Right lobe of liver (tissue), 4 donors: ENCODE measurements at regions not wholly inside any gene's neighbourhood (a gene's known extent, or its start where the extent isn't known, plus 50 kb on each side); places are given as distances from the start of the nearest gene placed in this dataset.

Experiments
- POLR2A ChIP-seq: fragments of 450-650 bp; IDR thresholded peaks from one replicate; pipeline ENCODE4 v1.6.1; 2017; ENCODE audit warnings: antibody characterized with exemption, mild to moderate bottlenecking
- TF ChIP-seq, protein P1 (sequence below), 4 donors: fragments of 200-600 bp in 3 of 4; fragments of 450-650 bp in 1 of 4; IDR thresholded peaks; one replicate each; pipeline versions ENCODE4 v1.5.1 to v1.8.0; 2016 to 2022; ENCODE audit warnings: antibody characterized with exemption in 4 of 4, mild to moderate bottlenecking in 2 of 4
- donor health status: DM: no; HTN: no; CAD: no.
- donor health status: DM: no; HTN: no; CAD: no.
- donor health status: DM: no; HTN: yes; CAD: no.

DNA sequence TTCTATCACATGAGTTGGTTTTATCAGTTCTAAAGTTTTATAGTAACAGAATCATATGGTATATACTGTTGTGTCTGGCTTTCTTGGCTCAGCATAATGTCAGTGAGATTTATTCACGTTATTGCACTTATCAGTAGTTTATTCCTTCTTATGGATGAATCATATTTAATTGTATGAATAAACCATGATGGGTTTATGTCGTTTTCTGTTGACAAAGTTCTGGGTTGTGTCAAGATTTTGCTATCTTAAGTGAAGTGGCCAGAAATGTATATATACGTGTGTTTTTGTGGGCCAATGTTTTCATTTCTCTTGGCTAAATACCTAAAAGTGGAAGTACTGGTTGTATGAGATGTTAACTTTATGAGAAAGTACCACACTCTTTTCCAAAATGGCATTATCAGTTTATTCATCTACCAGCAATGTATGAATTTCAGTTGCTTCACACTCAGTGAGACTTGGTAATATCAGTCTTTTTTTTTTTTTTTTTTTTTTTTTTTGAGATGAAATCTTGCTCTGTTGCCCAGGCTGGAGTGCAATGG lies 112.4 kb upstream of the DCBLD2 start:
- TF ChIP-seq, protein P1, sequence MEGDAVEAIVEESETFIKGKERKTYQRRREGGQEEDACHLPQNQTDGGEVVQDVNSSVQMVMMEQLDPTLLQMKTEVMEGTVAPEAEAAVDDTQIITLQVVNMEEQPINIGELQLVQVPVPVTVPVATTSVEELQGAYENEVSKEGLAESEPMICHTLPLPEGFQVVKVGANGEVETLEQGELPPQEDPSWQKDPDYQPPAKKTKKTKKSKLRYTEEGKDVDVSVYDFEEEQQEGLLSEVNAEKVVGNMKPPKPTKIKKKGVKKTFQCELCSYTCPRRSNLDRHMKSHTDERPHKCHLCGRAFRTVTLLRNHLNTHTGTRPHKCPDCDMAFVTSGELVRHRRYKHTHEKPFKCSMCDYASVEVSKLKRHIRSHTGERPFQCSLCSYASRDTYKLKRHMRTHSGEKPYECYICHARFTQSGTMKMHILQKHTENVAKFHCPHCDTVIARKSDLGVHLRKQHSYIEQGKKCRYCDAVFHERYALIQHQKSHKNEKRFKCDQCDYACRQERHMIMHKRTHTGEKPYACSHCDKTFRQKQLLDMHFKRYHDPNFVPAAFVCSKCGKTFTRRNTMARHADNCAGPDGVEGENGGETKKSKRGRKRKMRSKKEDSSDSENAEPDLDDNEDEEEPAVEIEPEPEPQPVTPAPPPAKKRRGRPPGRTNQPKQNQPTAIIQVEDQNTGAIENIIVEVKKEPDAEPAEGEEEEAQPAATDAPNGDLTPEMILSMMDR (IDR thresholded peaks at IDR 0.05), result no peak
- TF ChIP-seq POLR2A, result no peak
